CD14-positive monocyte (primary cell): ENCODE measurements at regions not wholly inside any gene's neighbourhood (a gene's known extent, or its start where the extent isn't known, plus 50 kb on each side); places are given as distances from the start of the nearest gene placed in this dataset.

Experiments
- DNase-seq, 3 donors: peaks; one replicate each; pipeline ENCODE4 v3.0.0-alpha.2; 2011 to 2022
- H2AFZ ChIP-seq: 2 replicates; pipeline ENCODE4 v1.6.0; 2012; ENCODE audit warnings: mild to moderate bottlenecking, low read depth, low read length, inconsistent platforms; ENCODE audit not compliant: insufficient read depth, poor library complexity, severe bottlenecking
- H3K27ac ChIP-seq, 2 donors: 1 replicate in 1 of 2; 2 replicates in 1 of 2; pipeline ENCODE4 v1.5.1; 2012 to 2013; ENCODE audit warnings: low read length in 2 of 2, control low read depth in 1 of 2, inconsistent platforms in 1 of 2, low read depth in 1 of 2, mild to moderate bottlenecking in 1 of 2
- H3K27me3 ChIP-seq, 2 donors: one replicate each; pipeline versions ENCODE4 v1.6.0 to v1.6.1; 2011 to 2013; ENCODE audit warnings: low read length in 2 of 2; ENCODE audit not compliant: control insufficient read depth in 2 of 2, insufficient read depth in 2 of 2
- H3K36me3 ChIP-seq, 2 donors: replicated peaks in 1 of 2; 1 replicate in 1 of 2; 2 replicates in 1 of 2; pipeline versions ENCODE4 v1.5.1 to v1.6.1; 2012 to 2013; ENCODE audit warnings: low read length in 2 of 2, control low read depth in 1 of 2, inconsistent platforms in 1 of 2, mild to moderate bottlenecking in 1 of 2; ENCODE audit not compliant: insufficient read depth in 2 of 2, control insufficient read depth in 1 of 2
- H3K4me1 ChIP-seq, 2 donors: 1 replicate in 1 of 2; 2 replicates in 1 of 2; pipeline versions ENCODE4 v1.5.1 to v1.6.1; 2012 to 2013; ENCODE audit warnings: low read length in 2 of 2, control low read depth in 1 of 2, inconsistent platforms in 1 of 2, mild to moderate bottlenecking in 1 of 2, moderate library complexity in 1 of 2; ENCODE audit not compliant: insufficient read depth in 2 of 2, control insufficient read depth in 1 of 2
- H3K4me2 ChIP-seq: replicated peaks from 2 replicates; pipeline ENCODE3; 2012; ENCODE audit warnings: low read length, moderate library complexity, mild to moderate bottlenecking; ENCODE audit not compliant: poor library complexity, severe bottlenecking; ENCODE audit errors: extremely low read depth
- H3K4me3 ChIP-seq, 3 experiments: fragments of 200-600 bp in 1 of 3; sonication (generic) in 1 of 3; replicated peaks in 1 of 3; 1 replicate in 2 of 3; 2 replicates in 1 of 3; pipeline ENCODE4 v1.5.1; 2011 to 2013; ENCODE audit warnings: low read length in 3 of 3, mild to moderate bottlenecking in 3 of 3, control low read depth in 2 of 3, low read depth in 2 of 3, inconsistent platforms in 1 of 3, moderate library complexity in 1 of 3
- H3K79me2 ChIP-seq: 2 replicates; pipeline ENCODE4 v1.6.0; 2012; ENCODE audit warnings: mild to moderate bottlenecking, control low read depth, inconsistent platforms, low read length, moderate library complexity; ENCODE audit not compliant: insufficient read depth
- H3K9ac ChIP-seq: 2 replicates; pipeline ENCODE4 v1.6.0; 2017; ENCODE audit warnings: low read length, mild to moderate bottlenecking; ENCODE audit not compliant: insufficient read depth, poor library complexity, severe bottlenecking
- H3K9me3 ChIP-seq, 2 donors: replicated peaks in 1 of 2; 1 replicate in 1 of 2; 2 replicates in 1 of 2; pipeline versions ENCODE4 v1.5.1 to v1.6.1; 2012 to 2013; ENCODE audit warnings: low read length in 2 of 2, control low read depth in 1 of 2; ENCODE audit not compliant: control insufficient read depth in 1 of 2, insufficient read depth in 1 of 2
- H4K20me1 ChIP-seq: 2 replicates; pipeline ENCODE4 v1.6.0; 2012; ENCODE audit warnings: mild to moderate bottlenecking, low read length, control low read depth, moderate library complexity; ENCODE audit not compliant: insufficient read depth
- H3K27ac Mint-ChIP-seq, 7 donors: one replicate each; pipeline ENCODE4 v1.8.0; 2020; ENCODE audit warnings: mild to moderate bottlenecking in 7 of 7, mixed read lengths in 7 of 7, moderate library complexity in 6 of 7, inconsistent platforms in 2 of 7
- H3K27me3 Mint-ChIP-seq, 3 donors: one replicate each; pipeline ENCODE4 v1.8.0; 2021 to 2022; ENCODE audit warnings: low read depth in 3 of 3, mild to moderate bottlenecking in 3 of 3, mixed read lengths in 3 of 3, moderate library complexity in 3 of 3, inconsistent platforms in 1 of 3
- H3K36me3 Mint-ChIP-seq, 2 donors: one replicate each; pipeline ENCODE4 v1.8.0; 2020; ENCODE audit warnings: mixed read lengths in 2 of 2, inconsistent platforms in 1 of 2, mild to moderate bottlenecking in 1 of 2
- H3K4me1 Mint-ChIP-seq: one replicate; pipeline ENCODE4 v1.8.0; 2020; ENCODE audit warnings: mild to moderate bottlenecking, mixed read lengths
- H3K4me3 Mint-ChIP-seq, 2 donors: one replicate each; pipeline ENCODE4 v1.8.0; 2020; ENCODE audit warnings: mild to moderate bottlenecking in 2 of 2, mixed read lengths in 2 of 2, moderate library complexity in 1 of 2
- H3K9me3 Mint-ChIP-seq, 7 donors: one replicate each; pipeline ENCODE4 v1.8.0; 2020 to 2022; ENCODE audit warnings: mixed read lengths in 7 of 7, mild to moderate bottlenecking in 6 of 7, moderate library complexity in 6 of 7, inconsistent platforms in 2 of 7
- WGBS: methylation state at CpG from one replicate; pipeline ENCODE4 v1.1.5; 2013; ENCODE audit warnings: missing lambda C conversion rate; ENCODE audit not compliant: insufficient coverage; 5-methylcytosine and 5-hydroxymethylcytosine counted together
- intact Hi-C, 2 donors: fragments of 100-400 bp; cut with micrococcal nuclease; formaldehyde crosslinking; loops; one replicate each; pipeline versions ENCODE4 v1.15.0 to v1.15.1; 2023
- TF ChIP-seq, protein P1 (sequence below): fragments of 200-600 bp; IDR thresholded peaks from one replicate; pipeline ENCODE4 v1.8.0; 2022; ENCODE audit warnings: antibody characterized with exemption, mild to moderate bottlenecking

DNA sequence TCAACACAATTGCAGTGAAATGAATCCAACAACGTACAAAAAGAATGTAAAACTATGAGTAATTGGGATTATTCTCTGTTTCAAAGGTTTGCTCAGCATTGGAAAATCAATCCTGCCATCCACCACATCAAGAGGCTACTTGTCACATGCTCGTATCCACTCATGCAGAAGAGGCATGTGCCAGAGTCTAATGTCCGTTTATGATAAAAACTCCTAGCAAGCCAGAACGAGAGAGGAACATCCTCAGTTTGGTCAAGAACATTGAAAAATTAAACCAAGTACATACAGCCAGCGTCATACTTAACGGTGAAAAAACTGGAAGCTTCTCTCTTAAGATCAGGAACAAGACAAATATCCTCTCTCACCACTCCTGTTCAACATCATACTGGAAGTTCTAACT lies 563.9 kb upstream of the TMEM132C start:
- H3K9me3 ChIP-seq, result peaks cover 3 to 4% of the 10 kb centered on the region in 2 donors
- no peaks in the 10 kb centered on the region for H3K27me3 ChIP-seq
- H3K4me3 ChIP-seq, result no peak overlapping the region
- Mint-ChIP-seq H3K27ac (no peak overlapping the region), H3K36me3 (no peaks in the 10 kb centered on the region), H3K4me3 (no peak overlapping the region), H3K4me1 (no peaks in the 10 kb centered on the region), H3K9me3 (peaks cover 0 to 8% (median 0%) of the 10 kb centered on the region in 7 donors), H3K27me3 (no peaks in the 10 kb centered on the region)
- no peak overlapping the region for H3K4me2 ChIP-seq
- H4K20me1 ChIP-seq, result no peaks in the 10 kb centered on the region
- H3K9ac ChIP-seq, result no peak overlapping the region
- TF ChIP-seq, protein P1, sequence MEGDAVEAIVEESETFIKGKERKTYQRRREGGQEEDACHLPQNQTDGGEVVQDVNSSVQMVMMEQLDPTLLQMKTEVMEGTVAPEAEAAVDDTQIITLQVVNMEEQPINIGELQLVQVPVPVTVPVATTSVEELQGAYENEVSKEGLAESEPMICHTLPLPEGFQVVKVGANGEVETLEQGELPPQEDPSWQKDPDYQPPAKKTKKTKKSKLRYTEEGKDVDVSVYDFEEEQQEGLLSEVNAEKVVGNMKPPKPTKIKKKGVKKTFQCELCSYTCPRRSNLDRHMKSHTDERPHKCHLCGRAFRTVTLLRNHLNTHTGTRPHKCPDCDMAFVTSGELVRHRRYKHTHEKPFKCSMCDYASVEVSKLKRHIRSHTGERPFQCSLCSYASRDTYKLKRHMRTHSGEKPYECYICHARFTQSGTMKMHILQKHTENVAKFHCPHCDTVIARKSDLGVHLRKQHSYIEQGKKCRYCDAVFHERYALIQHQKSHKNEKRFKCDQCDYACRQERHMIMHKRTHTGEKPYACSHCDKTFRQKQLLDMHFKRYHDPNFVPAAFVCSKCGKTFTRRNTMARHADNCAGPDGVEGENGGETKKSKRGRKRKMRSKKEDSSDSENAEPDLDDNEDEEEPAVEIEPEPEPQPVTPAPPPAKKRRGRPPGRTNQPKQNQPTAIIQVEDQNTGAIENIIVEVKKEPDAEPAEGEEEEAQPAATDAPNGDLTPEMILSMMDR, result no peak
- H3K79me2 ChIP-seq, result no peaks in the 10 kb centered on the region
- no peaks in the 10 kb centered on the region for H3K4me1 ChIP-seq
- 96% methylated on average over 3 of the region's 6 CpGs for whole genome bisulfite sequencing
- intact Hi-C loops, result no loop called here
- no peak overlapping the region for H3K27ac ChIP-seq
- no peaks in the 10 kb centered on the region for H3K36me3 ChIP-seq
- no peak overlapping the region for H2AFZ ChIP-seq
- no peak for DNase-seq

DNA sequence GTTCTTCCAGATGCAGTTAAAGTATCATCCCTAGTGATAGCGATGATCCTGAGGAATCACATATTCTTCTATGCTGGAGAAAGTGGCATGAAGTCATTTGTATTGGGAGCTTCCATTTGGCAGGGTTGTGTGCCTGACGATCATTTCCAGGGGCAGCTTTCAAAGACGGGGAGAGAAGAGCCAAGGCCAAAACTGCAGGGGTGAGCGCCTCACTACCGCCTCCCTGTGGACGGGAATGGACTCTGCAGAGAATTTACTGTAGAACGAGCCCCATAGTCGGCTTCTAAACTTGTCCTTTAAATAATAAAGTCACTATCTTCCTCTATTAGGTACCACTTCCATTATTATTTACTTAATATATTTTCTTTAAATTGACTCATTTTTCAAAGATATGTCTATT lies 555.9 kb upstream of the TMEM132C start:
- Histone ChIP-seq H3K4me2 (no peak overlapping the region), H2AFZ (no peak overlapping the region), H3K4me1 (no peaks in the 10 kb centered on the region), H3K4me3 (no peak overlapping the region), H3K9me3 (no peaks in the 10 kb centered on the region), H3K79me2 (no peaks in the 10 kb centered on the region), H3K9ac (no peak overlapping the region), H3K27ac (no peak overlapping the region), H3K36me3 (no peaks in the 10 kb centered on the region), H4K20me1 (no peaks in the 10 kb centered on the region), H3K27me3 (no peaks in the 10 kb centered on the region)
- intact Hi-C loops, result no loop called here
- TF ChIP-seq, protein P1, result peak; percentile 20
- no peak for DNase-seq
- H3K36me3 Mint-ChIP-seq, result no peaks in the 10 kb centered on the region
- H3K9me3 Mint-ChIP-seq, result peaks cover 0 to 9% (median 3%) of the 10 kb centered on the region in 7 donors
- no peaks in the 10 kb centered on the region for H3K4me1 Mint-ChIP-seq
- 62% methylated on average over 3 of the region's 8 CpGs for WGBS
- H3K4me3 Mint-ChIP-seq, result no peak overlapping the region
- no peak overlapping the region for H3K27ac Mint-ChIP-seq
- peaks cover 0 to 4% (median 0%) of the 10 kb centered on the region in 3 donors for H3K27me3 Mint-ChIP-seq
